H1 (cell line): ENCODE measurements at regions not wholly inside any gene's neighbourhood (a gene's known extent, or its start where the extent isn't known, plus 50 kb on each side); places are given as distances from the start of the nearest gene placed in this dataset.

ENCODE experiments used
- CTCF ChIA-PET: fragments of 300-600 bp; sonication (Branson Sonifier 250); formaldehyde crosslinking; loops from one replicate; lab custom pipeline; 2021; ENCODE audit not compliant: partially characterized antibody; lab: Charles Lee
- POLR2A ChIA-PET: fragments of 300-600 bp; sonication (Branson Sonifier 250); formaldehyde crosslinking; loops from one replicate; lab custom pipeline; 2021; ENCODE audit warnings: inconsistent platforms; ENCODE audit not compliant: partially characterized antibody; lab: Charles Lee
- DNase-seq, 2 experiments: peaks; one replicate each; pipeline versions ENCODE4 v3.0.0 to v3.0.0-alpha.2; 2010 to 2022; ENCODE audit warnings: low spot score in 2 of 2, low read depth in 1 of 2, mixed read lengths in 1 of 2
- FAIRE-seq: peaks from 2 replicates; lab custom pipeline; 2011; peaks lifted over from hg19 to GRCh38; lab: Jason Lieb, UNC
- H2AFZ ChIP-seq: 2 replicates; pipeline ENCODE4 v1.8.1; 2012; ENCODE audit warnings: low read length, inconsistent platforms
- H2AK5ac ChIP-seq: 2 replicates; pipeline ENCODE4 v1.6.1; 2013; ENCODE audit warnings: low read depth, low read length
- H2BK120ac ChIP-seq: replicated peaks from 2 replicates; pipeline ENCODE3; 2013; ENCODE audit warnings: low read depth, low read length, inconsistent platforms
- H2BK12ac ChIP-seq: 2 replicates; pipeline ENCODE4 v1.6.1; 2013; ENCODE audit warnings: low read depth, low read length
- H2BK15ac ChIP-seq: 2 replicates; pipeline ENCODE4 v1.6.1; 2013; ENCODE audit warnings: low read length
- H2BK20ac ChIP-seq: 2 replicates; pipeline ENCODE4 v1.6.1; 2013; ENCODE audit warnings: low read length
- H2BK5ac ChIP-seq: 2 replicates; pipeline ENCODE4 v1.6.1; 2013; ENCODE audit warnings: low read depth, low read length
- H3K14ac ChIP-seq: 2 replicates; pipeline ENCODE4 v1.6.1; 2013; ENCODE audit warnings: inconsistent platforms; ENCODE audit not compliant: insufficient read length
- H3K18ac ChIP-seq: 2 replicates; pipeline ENCODE4 v1.6.1; 2013; ENCODE audit warnings: low read length; ENCODE audit errors: extremely low read depth
- H3K23ac ChIP-seq: 2 replicates; pipeline ENCODE4 v1.6.1; 2013; ENCODE audit warnings: inconsistent platforms; ENCODE audit not compliant: insufficient read length
- H3K23me2 ChIP-seq: 2 replicates; pipeline ENCODE4 v1.6.1; 2013; ENCODE audit warnings: low read depth, low read length
- H3K27ac ChIP-seq: 2 replicates; pipeline ENCODE4 v1.6.1; 2011; ENCODE audit warnings: low read depth, low read length, inconsistent platforms
- H3K27me3 ChIP-seq, 4 experiments: replicated peaks in 1 of 4; 1 replicate in 1 of 4; 2 replicates in 3 of 4; pipeline versions ENCODE4 v1.6.1 to v1.8.1; 2011 to 2013; ENCODE audit warnings: low read length in 3 of 4, mild to moderate bottlenecking in 3 of 4, inconsistent platforms in 2 of 4, mixed read lengths in 2 of 4, moderate library complexity in 1 of 4; ENCODE audit not compliant: control insufficient read depth in 3 of 4, insufficient read depth in 3 of 4; ENCODE audit errors: extremely low read depth in 1 of 4
- H3K36me3 ChIP-seq, 4 experiments: 2 replicates each; pipeline versions ENCODE4 v1.6.1 to v1.8.1; 2011 to 2013; ENCODE audit warnings: mild to moderate bottlenecking in 4 of 4, low read length in 3 of 4, moderate library complexity in 2 of 4, control low read depth in 1 of 4, inconsistent platforms in 1 of 4; ENCODE audit not compliant: insufficient read depth in 4 of 4, control insufficient read depth in 2 of 4
- H3K4ac ChIP-seq: replicated peaks from 2 replicates; pipeline ENCODE3; 2013; ENCODE audit warnings: low read length, low read depth, mixed read lengths, inconsistent platforms; ENCODE audit not compliant: insufficient read length
- H3K4me1 ChIP-seq, 4 experiments: replicated peaks in 1 of 4; 1 replicate in 1 of 4; 2 replicates in 3 of 4; pipeline versions ENCODE4 v1.6.1 to v1.8.1; 2011 to 2013; ENCODE audit warnings: low read length in 3 of 4, inconsistent platforms in 2 of 4, mixed read lengths in 1 of 4; ENCODE audit not compliant: insufficient read depth in 4 of 4, control insufficient read depth in 3 of 4
- H3K4me2 ChIP-seq, 2 experiments: 2 replicates each; pipeline versions ENCODE4 v1.6.1 to v1.8.1; 2011 to 2013; ENCODE audit warnings: low read depth in 2 of 2, low read length in 2 of 2, control low read depth in 1 of 2, inconsistent platforms in 1 of 2, mild to moderate bottlenecking in 1 of 2; ENCODE audit not compliant: insufficient read depth in 1 of 2
- H3K4me3 ChIP-seq, 4 experiments: fragments of 200-600, 300-600 bp in 1 of 4; sonication (generic), shearing (Covaris generic), sonication (Bioruptor Twin) in 1 of 4; 2 replicates each; pipeline versions ENCODE4 v1.5.1 to v1.8.1; 2011 to 2016; ENCODE audit warnings: low read length in 4 of 4, low read depth in 3 of 4, control low read depth in 2 of 4, inconsistent platforms in 2 of 4, mild to moderate bottlenecking in 2 of 4, mixed read lengths in 1 of 4, moderate library complexity in 1 of 4; ENCODE audit not compliant: insufficient read depth in 2 of 4; ENCODE audit errors: extremely low read depth in 1 of 4
- H3K56ac ChIP-seq: replicated peaks from 2 replicates; pipeline ENCODE3; 2013; ENCODE audit warnings: low read depth, mild to moderate bottlenecking, mixed read lengths, low read length, inconsistent platforms; ENCODE audit not compliant: insufficient read length
- H3K79me1 ChIP-seq: 2 replicates; pipeline ENCODE4 v1.6.1; 2013; ENCODE audit warnings: low read depth, low read length, control low read depth
- H3K79me2 ChIP-seq, 2 experiments: 2 replicates each; pipeline versions ENCODE4 v1.6.1 to v1.8.1; 2012 to 2013; ENCODE audit warnings: low read length in 2 of 2, mild to moderate bottlenecking in 2 of 2, inconsistent platforms in 1 of 2; ENCODE audit not compliant: insufficient read depth in 2 of 2, control insufficient read depth in 1 of 2
- H3K9ac ChIP-seq, 4 experiments: replicated peaks in 1 of 4; 1 replicate in 1 of 4; 2 replicates in 3 of 4; pipeline versions ENCODE4 v1.6.1 to v1.8.1; 2011 to 2013; ENCODE audit warnings: low read depth in 3 of 4, low read length in 3 of 4, control low read depth in 2 of 4, mild to moderate bottlenecking in 2 of 4, moderate library complexity in 2 of 4, inconsistent platforms in 1 of 4; ENCODE audit errors: extremely low read depth in 1 of 4
- H3K9me3 ChIP-seq, 2 experiments: 2 replicates each; pipeline versions ENCODE4 v1.6.1 to v1.8.1; 2012 to 2013; ENCODE audit warnings: mild to moderate bottlenecking in 2 of 2, moderate library complexity in 2 of 2, control low read depth in 1 of 2, inconsistent platforms in 1 of 2, low read depth in 1 of 2, low read length in 1 of 2, mixed read lengths in 1 of 2; ENCODE audit not compliant: insufficient read depth in 2 of 2
- H4K20me1 ChIP-seq, 2 experiments: replicated peaks in 1 of 2; 2 replicates each; pipeline versions ENCODE3 to v1.8.1; 2011 to 2013; ENCODE audit warnings: inconsistent platforms in 2 of 2, low read length in 2 of 2, mild to moderate bottlenecking in 1 of 2; ENCODE audit not compliant: insufficient read depth in 2 of 2, control insufficient read depth in 1 of 2
- H4K5ac ChIP-seq: 2 replicates; pipeline ENCODE4 v1.6.1; 2013; ENCODE audit warnings: low read length, low read depth, mixed read lengths, inconsistent platforms; ENCODE audit not compliant: insufficient read length
- H4K8ac ChIP-seq: 2 replicates; pipeline ENCODE4 v1.8.0; 2013; ENCODE audit warnings: mild to moderate bottlenecking, moderate library complexity, low read length, inconsistent platforms; ENCODE audit not compliant: insufficient read depth; ENCODE audit errors: extremely low read depth
- H4K91ac ChIP-seq: replicated peaks from 2 replicates; pipeline ENCODE3; 2013; ENCODE audit warnings: low read length, mixed read lengths, inconsistent platforms; ENCODE audit not compliant: insufficient read length
- CHD2 ChIP-seq: IDR thresholded peaks from 2 replicates; pipeline ENCODE4 v1.6.1; 2012; ENCODE audit warnings: low read length, improper control_type of control experiment
- TF ChIP-seq, protein P1 (sequence below): fragments of 300-600 bp; sonication (generic); IDR thresholded peaks from 2 replicates; pipeline ENCODE4 v1.7.1; 2012; ENCODE audit warnings: low read length, moderate library complexity, mild to moderate bottlenecking, inconsistent platforms; ENCODE audit not compliant: insufficient replicate concordance

DNA sequence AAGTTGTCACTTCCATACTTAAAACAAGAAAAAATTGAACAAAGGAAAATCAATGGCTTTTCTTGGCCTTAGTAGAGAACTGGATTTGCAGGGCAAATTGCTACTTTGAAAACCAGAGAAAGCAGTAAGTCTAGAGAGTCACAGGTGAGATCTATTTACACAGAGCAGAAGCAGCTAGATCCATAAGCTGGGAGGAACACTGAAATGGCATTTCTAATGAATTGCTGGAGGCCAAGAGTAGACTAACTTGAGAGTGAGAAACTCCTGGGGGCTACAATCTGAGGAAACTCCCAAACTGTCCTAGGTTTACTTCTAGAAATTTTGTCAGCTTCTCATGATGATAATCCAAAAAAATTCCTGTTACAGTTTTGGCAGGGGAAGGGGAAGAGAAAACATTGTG, 133.3 kb downstream of the SPCS3 start:
- H3K9me3 ChIP-seq: no peaks in the 10 kb centered on the region
- no peak overlapping the region for H3K18ac ChIP-seq
- no peak overlapping the region for H2AFZ ChIP-seq
- DNase-seq: no peak
- H4K91ac ChIP-seq: no peak overlapping the region
- H4K20me1 ChIP-seq: no peaks in the 10 kb centered on the region
- H3K36me3 ChIP-seq: no peaks in the 10 kb centered on the region
- no peaks in the 10 kb centered on the region for H3K27me3 ChIP-seq
- H2BK20ac ChIP-seq: no peak overlapping the region
- H2BK12ac ChIP-seq: no peak overlapping the region
- no peak overlapping the region for H2BK5ac ChIP-seq
- H3K4me1 ChIP-seq: no peaks in the 10 kb centered on the region
- POLR2A ChIA-PET: no interaction called here
- H2BK120ac ChIP-seq: no peak overlapping the region
- H3K14ac ChIP-seq: no peak overlapping the region
- no peak overlapping the region for H3K4me2 ChIP-seq
- H4K5ac ChIP-seq: no peak overlapping the region
- H3K79me2 ChIP-seq: no peaks in the 10 kb centered on the region
- H3K23me2 ChIP-seq: no peaks in the 10 kb centered on the region
- no peaks in the 10 kb centered on the region for H3K79me1 ChIP-seq
- no peak overlapping the region for H2BK15ac ChIP-seq
- H3K56ac ChIP-seq: no peak overlapping the region
- no peak overlapping the region for H3K27ac ChIP-seq
- TF ChIP-seq CHD2: no peak
- TF ChIP-seq, protein P1, sequence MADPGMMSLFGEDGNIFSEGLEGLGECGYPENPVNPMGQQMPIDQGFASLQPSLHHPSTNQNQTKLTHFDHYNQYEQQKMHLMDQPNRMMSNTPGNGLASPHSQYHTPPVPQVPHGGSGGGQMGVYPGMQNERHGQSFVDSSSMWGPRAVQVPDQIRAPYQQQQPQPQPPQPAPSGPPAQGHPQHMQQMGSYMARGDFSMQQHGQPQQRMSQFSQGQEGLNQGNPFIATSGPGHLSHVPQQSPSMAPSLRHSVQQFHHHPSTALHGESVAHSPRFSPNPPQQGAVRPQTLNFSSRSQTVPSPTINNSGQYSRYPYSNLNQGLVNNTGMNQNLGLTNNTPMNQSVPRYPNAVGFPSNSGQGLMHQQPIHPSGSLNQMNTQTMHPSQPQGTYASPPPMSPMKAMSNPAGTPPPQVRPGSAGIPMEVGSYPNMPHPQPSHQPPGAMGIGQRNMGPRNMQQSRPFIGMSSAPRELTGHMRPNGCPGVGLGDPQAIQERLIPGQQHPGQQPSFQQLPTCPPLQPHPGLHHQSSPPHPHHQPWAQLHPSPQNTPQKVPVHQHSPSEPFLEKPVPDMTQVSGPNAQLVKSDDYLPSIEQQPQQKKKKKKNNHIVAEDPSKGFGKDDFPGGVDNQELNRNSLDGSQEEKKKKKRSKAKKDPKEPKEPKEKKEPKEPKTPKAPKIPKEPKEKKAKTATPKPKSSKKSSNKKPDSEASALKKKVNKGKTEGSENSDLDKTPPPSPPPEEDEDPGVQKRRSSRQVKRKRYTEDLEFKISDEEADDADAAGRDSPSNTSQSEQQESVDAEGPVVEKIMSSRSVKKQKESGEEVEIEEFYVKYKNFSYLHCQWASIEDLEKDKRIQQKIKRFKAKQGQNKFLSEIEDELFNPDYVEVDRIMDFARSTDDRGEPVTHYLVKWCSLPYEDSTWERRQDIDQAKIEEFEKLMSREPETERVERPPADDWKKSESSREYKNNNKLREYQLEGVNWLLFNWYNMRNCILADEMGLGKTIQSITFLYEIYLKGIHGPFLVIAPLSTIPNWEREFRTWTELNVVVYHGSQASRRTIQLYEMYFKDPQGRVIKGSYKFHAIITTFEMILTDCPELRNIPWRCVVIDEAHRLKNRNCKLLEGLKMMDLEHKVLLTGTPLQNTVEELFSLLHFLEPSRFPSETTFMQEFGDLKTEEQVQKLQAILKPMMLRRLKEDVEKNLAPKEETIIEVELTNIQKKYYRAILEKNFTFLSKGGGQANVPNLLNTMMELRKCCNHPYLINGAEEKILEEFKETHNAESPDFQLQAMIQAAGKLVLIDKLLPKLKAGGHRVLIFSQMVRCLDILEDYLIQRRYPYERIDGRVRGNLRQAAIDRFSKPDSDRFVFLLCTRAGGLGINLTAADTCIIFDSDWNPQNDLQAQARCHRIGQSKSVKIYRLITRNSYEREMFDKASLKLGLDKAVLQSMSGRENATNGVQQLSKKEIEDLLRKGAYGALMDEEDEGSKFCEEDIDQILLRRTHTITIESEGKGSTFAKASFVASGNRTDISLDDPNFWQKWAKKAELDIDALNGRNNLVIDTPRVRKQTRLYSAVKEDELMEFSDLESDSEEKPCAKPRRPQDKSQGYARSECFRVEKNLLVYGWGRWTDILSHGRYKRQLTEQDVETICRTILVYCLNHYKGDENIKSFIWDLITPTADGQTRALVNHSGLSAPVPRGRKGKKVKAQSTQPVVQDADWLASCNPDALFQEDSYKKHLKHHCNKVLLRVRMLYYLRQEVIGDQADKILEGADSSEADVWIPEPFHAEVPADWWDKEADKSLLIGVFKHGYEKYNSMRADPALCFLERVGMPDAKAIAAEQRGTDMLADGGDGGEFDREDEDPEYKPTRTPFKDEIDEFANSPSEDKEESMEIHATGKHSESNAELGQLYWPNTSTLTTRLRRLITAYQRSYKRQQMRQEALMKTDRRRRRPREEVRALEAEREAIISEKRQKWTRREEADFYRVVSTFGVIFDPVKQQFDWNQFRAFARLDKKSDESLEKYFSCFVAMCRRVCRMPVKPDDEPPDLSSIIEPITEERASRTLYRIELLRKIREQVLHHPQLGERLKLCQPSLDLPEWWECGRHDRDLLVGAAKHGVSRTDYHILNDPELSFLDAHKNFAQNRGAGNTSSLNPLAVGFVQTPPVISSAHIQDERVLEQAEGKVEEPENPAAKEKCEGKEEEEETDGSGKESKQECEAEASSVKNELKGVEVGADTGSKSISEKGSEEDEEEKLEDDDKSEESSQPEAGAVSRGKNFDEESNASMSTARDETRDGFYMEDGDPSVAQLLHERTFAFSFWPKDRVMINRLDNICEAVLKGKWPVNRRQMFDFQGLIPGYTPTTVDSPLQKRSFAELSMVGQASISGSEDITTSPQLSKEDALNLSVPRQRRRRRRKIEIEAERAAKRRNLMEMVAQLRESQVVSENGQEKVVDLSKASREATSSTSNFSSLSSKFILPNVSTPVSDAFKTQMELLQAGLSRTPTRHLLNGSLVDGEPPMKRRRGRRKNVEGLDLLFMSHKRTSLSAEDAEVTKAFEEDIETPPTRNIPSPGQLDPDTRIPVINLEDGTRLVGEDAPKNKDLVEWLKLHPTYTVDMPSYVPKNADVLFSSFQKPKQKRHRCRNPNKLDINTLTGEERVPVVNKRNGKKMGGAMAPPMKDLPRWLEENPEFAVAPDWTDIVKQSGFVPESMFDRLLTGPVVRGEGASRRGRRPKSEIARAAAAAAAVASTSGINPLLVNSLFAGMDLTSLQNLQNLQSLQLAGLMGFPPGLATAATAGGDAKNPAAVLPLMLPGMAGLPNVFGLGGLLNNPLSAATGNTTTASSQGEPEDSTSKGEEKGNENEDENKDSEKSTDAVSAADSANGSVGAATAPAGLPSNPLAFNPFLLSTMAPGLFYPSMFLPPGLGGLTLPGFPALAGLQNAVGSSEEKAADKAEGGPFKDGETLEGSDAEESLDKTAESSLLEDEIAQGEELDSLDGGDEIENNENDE: no peak
- TF ChIP-seq, all 59 proteins: peak for 0
- Histone ChIP-seq H4K8ac (no peak overlapping the region), H3K23ac (no peak overlapping the region), H3K4ac (no peak overlapping the region), H3K4me3 (no peak overlapping the region), H3K9ac (no peak overlapping the region), H2AK5ac (no peak overlapping the region)
- CTCF ChIA-PET: no interaction called here
- FAIRE-seq: no peak
